ENCODE measurements at regions not wholly inside any gene's neighbourhood (a gene's known extent, or its start where the extent isn't known, plus 50 kb on each side); places are given as distances from the start of the nearest gene placed in this dataset.

DNA sequence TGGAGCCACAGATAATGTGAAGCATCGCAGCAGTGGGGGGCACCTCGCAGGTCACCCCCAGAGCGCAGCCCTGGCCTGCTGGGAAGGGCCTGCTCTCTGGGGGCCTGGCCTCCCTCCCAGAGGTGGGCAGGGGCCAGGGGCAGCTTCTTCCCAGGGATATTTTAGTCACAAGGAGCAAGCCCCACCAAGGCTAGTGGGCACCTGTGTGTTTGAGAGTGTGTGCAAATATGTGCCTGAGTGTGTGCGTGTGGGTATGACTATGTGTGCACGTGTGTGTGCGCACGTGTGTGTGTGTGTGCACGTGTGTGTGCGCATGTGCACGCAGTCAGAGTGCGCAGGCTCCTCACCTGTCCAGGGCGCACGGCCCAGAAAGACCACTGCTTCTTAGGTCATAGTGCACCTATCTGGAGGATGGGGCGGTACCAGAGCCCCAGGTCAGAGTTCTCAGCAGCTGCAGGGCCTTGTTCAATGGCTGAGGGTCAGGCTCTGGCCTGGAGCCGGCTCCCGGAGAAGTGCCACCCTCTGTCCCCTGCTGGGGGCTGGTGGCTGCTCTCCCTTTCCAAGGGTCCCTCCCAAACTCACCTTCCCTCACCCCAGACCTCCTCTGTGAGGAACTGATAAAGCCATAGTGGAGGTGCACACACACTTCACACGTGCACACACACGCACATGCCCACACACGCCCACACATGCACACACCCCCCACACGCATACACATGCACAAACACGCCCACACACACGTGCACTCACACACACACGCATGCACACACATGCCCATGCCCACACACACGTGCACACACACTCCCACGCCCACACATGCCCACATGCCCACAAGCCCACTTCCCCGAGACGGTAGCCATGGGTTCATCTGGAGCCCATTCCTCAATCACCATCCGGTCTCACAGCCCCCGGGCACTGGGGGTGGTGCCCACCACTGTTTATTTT, 128.5 kb downstream of the KIF26A start:
- no peak overlapping the region for H3K4me2 ChIP-seq (ENCODE audit: low read length)
- H2BK120ac ChIP-seq (ENCODE audit: insufficient read depth, low read length, poor library complexity): no peak overlapping the region
- H3K4me3 ChIP-seq (ENCODE audit: low read depth, low read length): peak overlapping the region; percentile 25
- H3K36me3 ChIP-seq (ENCODE audit: control insufficient read depth in 1 of 2, insufficient read depth in 2 of 2, low read length in 2 of 2): no peaks in the 10 kb centered on the region
- H3K4me1 ChIP-seq (ENCODE audit: control insufficient read depth in 1 of 2, insufficient read depth in 2 of 2, low read length in 2 of 2): peaks cover 4 to 5% of the 10 kb centered on the region in 2 experiments
- no peaks in the 10 kb centered on the region for H3K27me3 ChIP-seq (ENCODE audit: insufficient read depth, low read length)
- no peak overlapping the region for H3K4ac ChIP-seq (ENCODE audit: low read depth, low read length)
- WGBS (ENCODE audit: extremely low coverage, insufficient coverage, insufficient read length): no CpG with 5 or more reads among the region's 29 CpGs
- peaks cover 10% of the 10 kb centered on the region for H3K9me3 ChIP-seq (ENCODE audit: insufficient read depth, low read depth, low read length)
- H3K79me2 ChIP-seq (ENCODE audit: control insufficient read depth, insufficient read depth, low read length, poor library complexity): peaks cover 2% of the 10 kb centered on the region
- no peak overlapping the region for H4K8ac ChIP-seq (ENCODE audit: low read depth, low read length)
- H3K79me1 ChIP-seq (ENCODE audit: low read length): no peaks in the 10 kb centered on the region
- no peak overlapping the region for H3K9ac ChIP-seq (ENCODE audit: low read length)
- no peak overlapping the region for H2AFZ ChIP-seq (ENCODE audit: insufficient read depth, low read length, poor library complexity)
- no peak overlapping the region for H3K23ac ChIP-seq (ENCODE audit: low read length)
- no peak overlapping the region for H3K27ac ChIP-seq (ENCODE audit: low read depth, low read length)
- H4K91ac ChIP-seq (ENCODE audit: low read depth, low read length): no peak overlapping the region
- H3K14ac ChIP-seq (ENCODE audit: low read length): no peak overlapping the region
- no peak overlapping the region for H2BK5ac ChIP-seq (ENCODE audit: low read depth, low read length, poor library complexity)
- no peak for DNase-seq
- H2BK12ac ChIP-seq (ENCODE audit: low read length): no peak overlapping the region
- no peak overlapping the region for H4K12ac ChIP-seq (ENCODE audit: low read depth, low read length)
- no peak overlapping the region for H3K18ac ChIP-seq (ENCODE audit: low read length)
- no peak overlapping the region for H2AK5ac ChIP-seq (ENCODE audit: low read length)

DNA sequence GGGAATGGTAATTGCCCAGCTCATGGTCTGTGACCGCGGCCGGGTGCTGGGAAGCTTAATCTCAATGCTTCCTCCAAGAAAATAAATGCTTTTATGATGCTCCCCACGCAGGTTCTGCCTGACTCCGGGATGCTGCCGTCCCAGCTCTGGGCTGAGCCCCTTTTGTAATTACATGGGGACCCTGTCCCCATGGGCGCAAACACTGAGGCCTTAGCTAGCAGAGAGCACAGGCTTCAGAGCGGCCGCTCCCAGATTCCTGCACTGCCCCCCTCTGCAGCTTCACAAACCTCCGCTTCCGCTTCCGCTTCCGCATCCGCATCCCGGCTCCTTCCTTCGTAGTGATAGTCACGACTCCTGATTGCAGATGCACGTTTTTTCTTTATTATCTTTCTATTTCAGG, 129.5 kb downstream of the KIF26A start:
- WGBS (ENCODE audit: extremely low coverage, insufficient coverage, insufficient read length): no CpG with 5 or more reads among the region's 18 CpGs
- H2BK5ac ChIP-seq (ENCODE audit: low read depth, low read length, poor library complexity): no peak overlapping the region
- no peak overlapping the region for H2BK120ac ChIP-seq (ENCODE audit: insufficient read depth, low read length, poor library complexity)
- no peak overlapping the region for H3K9ac ChIP-seq (ENCODE audit: low read length)
- no peak overlapping the region for H3K27ac ChIP-seq (ENCODE audit: low read depth, low read length)
- no peaks in the 10 kb centered on the region for H3K36me3 ChIP-seq (ENCODE audit: control insufficient read depth in 1 of 2, insufficient read depth in 2 of 2, low read length in 2 of 2)
- H2AFZ ChIP-seq (ENCODE audit: insufficient read depth, low read length, poor library complexity): no peak overlapping the region
- H3K14ac ChIP-seq (ENCODE audit: low read length): no peak overlapping the region
- no peak overlapping the region for H4K12ac ChIP-seq (ENCODE audit: low read depth, low read length)
- no peak overlapping the region for H2BK12ac ChIP-seq (ENCODE audit: low read length)
- H3K23ac ChIP-seq (ENCODE audit: low read length): no peak overlapping the region
- H4K8ac ChIP-seq (ENCODE audit: low read depth, low read length): no peak overlapping the region
- no peak overlapping the region for H4K91ac ChIP-seq (ENCODE audit: low read depth, low read length)
- H3K4me1 ChIP-seq (ENCODE audit: control insufficient read depth in 1 of 2, insufficient read depth in 2 of 2, low read length in 2 of 2): peaks cover 4 to 5% of the 10 kb centered on the region in 2 experiments
- no peaks in the 10 kb centered on the region for H3K27me3 ChIP-seq (ENCODE audit: insufficient read depth, low read length)
- peaks cover 2% of the 10 kb centered on the region for H3K79me2 ChIP-seq (ENCODE audit: control insufficient read depth, insufficient read depth, low read length, poor library complexity)
- peaks cover 6% of the 10 kb centered on the region for H3K9me3 ChIP-seq (ENCODE audit: insufficient read depth, low read depth, low read length)
- H3K79me1 ChIP-seq (ENCODE audit: low read length): no peaks in the 10 kb centered on the region
- H2AK5ac ChIP-seq (ENCODE audit: low read length): no peak overlapping the region
- H3K4me3 ChIP-seq (ENCODE audit: low read depth, low read length): no peak overlapping the region
- no peak overlapping the region for H3K4ac ChIP-seq (ENCODE audit: low read depth, low read length)
- no peak overlapping the region for H3K4me2 ChIP-seq (ENCODE audit: low read length)
- no peak overlapping the region for H3K18ac ChIP-seq (ENCODE audit: low read length)
- no peak for DNase-seq

DNA sequence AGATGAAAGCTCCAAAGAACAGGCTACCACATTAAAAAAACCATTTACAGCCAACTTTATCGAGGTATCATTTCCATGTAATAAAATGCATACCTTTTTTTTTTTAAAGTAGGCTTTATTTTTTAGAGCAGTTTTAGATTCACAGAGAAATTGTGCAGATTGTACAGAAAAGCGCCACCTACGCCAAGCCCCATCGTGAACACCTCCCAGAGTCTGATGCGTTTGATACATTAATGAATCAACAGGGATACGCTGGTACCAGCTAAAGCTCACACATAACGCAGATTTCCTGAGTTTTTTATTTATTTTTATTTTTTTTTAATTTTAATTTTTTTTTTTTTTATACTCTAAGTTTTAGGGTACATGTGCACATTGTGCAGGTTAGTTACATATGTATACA, 129.9 kb downstream of the KIF26A start:
- Histone ChIP-seq H3K4me2 (ENCODE audit: low read length) (no peak overlapping the region), H3K18ac (ENCODE audit: low read length) (no peak overlapping the region), H3K23ac (ENCODE audit: low read length) (no peak overlapping the region), H3K4me3 (ENCODE audit: low read depth, low read length) (no peak overlapping the region), H3K9ac (ENCODE audit: low read length) (no peak overlapping the region), H2AFZ (ENCODE audit: insufficient read depth, low read length, poor library complexity) (no peak overlapping the region), H3K36me3 (ENCODE audit: control insufficient read depth in 1 of 2, insufficient read depth in 2 of 2, low read length in 2 of 2) (no peaks in the 10 kb centered on the region), H3K14ac (ENCODE audit: low read length) (no peak overlapping the region), H4K12ac (ENCODE audit: low read depth, low read length) (no peak overlapping the region), H3K79me2 (ENCODE audit: control insufficient read depth, insufficient read depth, low read length, poor library complexity) (peaks cover 2% of the 10 kb centered on the region), H3K4ac (ENCODE audit: low read depth, low read length) (no peak overlapping the region), H2BK5ac (ENCODE audit: low read depth, low read length, poor library complexity) (no peak overlapping the region), H3K27me3 (ENCODE audit: insufficient read depth, low read length) (no peaks in the 10 kb centered on the region), H3K27ac (ENCODE audit: low read depth, low read length) (no peak overlapping the region), H3K4me1 (ENCODE audit: control insufficient read depth in 1 of 2, insufficient read depth in 2 of 2, low read length in 2 of 2) (peaks cover 4 to 5% of the 10 kb centered on the region in 2 experiments), H2BK12ac (ENCODE audit: low read length) (no peak overlapping the region), H2AK5ac (ENCODE audit: low read length) (no peak overlapping the region), H3K9me3 (ENCODE audit: insufficient read depth, low read depth, low read length) (peaks cover 6% of the 10 kb centered on the region), H2BK120ac (ENCODE audit: insufficient read depth, low read length, poor library complexity) (no peak overlapping the region), H4K91ac (ENCODE audit: low read depth, low read length) (no peak overlapping the region), H3K79me1 (ENCODE audit: low read length) (no peaks in the 10 kb centered on the region), H4K8ac (ENCODE audit: low read depth, low read length) (no peak overlapping the region)
- no peak for DNase-seq
- no CpG with 5 or more reads among the region's 7 CpGs for WGBS (ENCODE audit: extremely low coverage, insufficient coverage, insufficient read length)

DNA sequence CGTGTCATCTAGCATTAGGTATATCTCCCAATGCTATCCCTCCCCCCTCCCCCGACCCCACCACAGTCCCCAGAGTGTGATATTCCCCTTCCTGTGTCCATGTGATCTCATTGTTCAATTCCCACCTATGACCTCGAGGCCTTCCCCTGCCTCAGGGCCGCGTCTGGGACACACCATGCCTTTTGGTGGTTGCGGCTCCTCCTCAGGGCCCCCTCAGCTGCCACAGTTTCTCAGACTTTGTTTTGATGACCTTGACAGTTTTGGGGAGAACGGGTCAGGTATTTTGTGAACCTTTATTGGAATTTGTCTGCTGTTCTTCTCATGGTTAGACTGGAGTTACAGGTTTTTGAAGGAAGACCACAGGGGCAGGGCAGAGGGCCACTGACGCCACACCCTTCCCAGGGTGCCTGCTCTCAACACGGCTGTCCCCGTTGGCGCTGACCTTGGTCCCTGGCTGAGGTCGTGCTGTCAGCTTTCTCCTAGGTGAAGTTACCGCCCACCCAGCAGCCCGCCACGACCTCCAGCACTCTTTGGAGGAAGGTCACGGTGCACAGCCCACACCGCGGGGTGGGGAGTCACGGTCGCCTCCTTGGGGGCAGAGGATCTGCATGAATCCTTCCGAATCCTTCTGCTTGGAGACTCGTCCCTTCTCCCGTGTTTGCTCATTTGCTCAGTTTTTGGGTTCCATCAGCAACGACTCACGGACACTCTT, 130.5 kb downstream of the KIF26A start:
- no peak overlapping the region for H2AFZ ChIP-seq (ENCODE audit: insufficient read depth, low read length, poor library complexity)
- H4K8ac ChIP-seq (ENCODE audit: low read depth, low read length): no peak overlapping the region
- no CpG with 5 or more reads among the region's 25 CpGs for WGBS (ENCODE audit: extremely low coverage, insufficient coverage, insufficient read length)
- H3K9me3 ChIP-seq (ENCODE audit: insufficient read depth, low read depth, low read length): peaks cover 6% of the 10 kb centered on the region
- no peak overlapping the region for H2BK12ac ChIP-seq (ENCODE audit: low read length)
- H3K9ac ChIP-seq (ENCODE audit: low read length): no peak overlapping the region
- H2BK120ac ChIP-seq (ENCODE audit: insufficient read depth, low read length, poor library complexity): no peak overlapping the region
- H2AK5ac ChIP-seq (ENCODE audit: low read length): no peak overlapping the region
- H3K23ac ChIP-seq (ENCODE audit: low read length): no peak overlapping the region
- H3K79me1 ChIP-seq (ENCODE audit: low read length): no peaks in the 10 kb centered on the region
- no peak overlapping the region for H4K12ac ChIP-seq (ENCODE audit: low read depth, low read length)
- peaks cover 4 to 5% of the 10 kb centered on the region in 2 experiments for H3K4me1 ChIP-seq (ENCODE audit: control insufficient read depth in 1 of 2, insufficient read depth in 2 of 2, low read length in 2 of 2)
- no peak overlapping the region for H2BK5ac ChIP-seq (ENCODE audit: low read depth, low read length, poor library complexity)
- no peaks in the 10 kb centered on the region for H3K27me3 ChIP-seq (ENCODE audit: insufficient read depth, low read length)
- no peak for DNase-seq
- no peak overlapping the region for H3K27ac ChIP-seq (ENCODE audit: low read depth, low read length)
- H3K79me2 ChIP-seq (ENCODE audit: control insufficient read depth, insufficient read depth, low read length, poor library complexity): peaks cover 2% of the 10 kb centered on the region
- H3K4ac ChIP-seq (ENCODE audit: low read depth, low read length): no peak overlapping the region
- no peak overlapping the region for H3K18ac ChIP-seq (ENCODE audit: low read length)
- no peak overlapping the region for H3K4me2 ChIP-seq (ENCODE audit: low read length)
- no peak overlapping the region for H3K14ac ChIP-seq (ENCODE audit: low read length)
- H4K91ac ChIP-seq (ENCODE audit: low read depth, low read length): no peak overlapping the region
- no peaks in the 10 kb centered on the region for H3K36me3 ChIP-seq (ENCODE audit: control insufficient read depth in 1 of 2, insufficient read depth in 2 of 2, low read length in 2 of 2)
- H3K4me3 ChIP-seq (ENCODE audit: low read depth, low read length): no peak overlapping the region
